ENCODE measurements at regions not wholly inside any gene's neighbourhood (a gene's known extent, or its start where the extent isn't known, plus 50 kb on each side); places are given as distances from the start of the nearest gene placed in this dataset.

DNA sequence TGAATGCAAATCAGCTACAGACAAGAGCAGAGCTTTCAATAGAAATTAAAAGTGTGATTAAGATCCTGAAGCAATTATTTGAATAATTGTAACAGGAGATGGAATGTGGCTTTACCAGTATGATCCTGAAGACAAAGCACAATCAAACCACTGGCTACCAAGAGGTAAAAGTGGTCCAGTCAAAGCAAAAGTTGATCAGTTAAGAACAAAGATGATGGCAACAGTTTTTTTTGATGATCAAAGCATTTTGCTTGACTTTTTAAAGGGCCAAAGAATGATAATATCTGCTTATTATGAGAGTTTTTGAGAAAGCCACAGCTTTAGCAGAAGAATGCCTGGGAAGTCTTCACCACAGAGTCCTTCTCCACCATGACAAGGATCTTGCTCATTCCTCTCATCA is 409.2 kb downstream of the CSNK1G3 start:
- CTCF ChIA-PET: no interaction called here
- Histone ChIP-seq H3K27ac (ENCODE audit: extremely low read depth, low read depth, low read length) (no peak overlapping the region), H3K36me3 (ENCODE audit: control insufficient read depth in 2 of 2, insufficient read depth in 1 of 2, low read length in 2 of 2) (no peaks in the 10 kb centered on the region), H3K4me3 (ENCODE audit: low read depth, low read length) (no peak overlapping the region), H3K4me1 (ENCODE audit: control insufficient read depth, insufficient read depth, low read length) (peaks cover 13% of the 10 kb centered on the region), H3K9me3 (ENCODE audit: control insufficient read depth, insufficient read depth, low read depth, low read length) (no peaks in the 10 kb centered on the region; the same call in 1 of the 2 replicates)
- TF ChIP-seq SP7 (tag by site-specific recombination; IDR thresholded peaks at IDR 0.05) (no peak), FEZF1 (tag by site-specific recombination; IDR thresholded peaks at IDR 0.05) (no peak), SETDB1 (IDR thresholded peaks at IDR 0.05; ENCODE audit: insufficient read length, low read length) (peak; percentile 52), ZNF133 (tag by site-specific recombination; IDR thresholded peaks at IDR 0.05) (peak; percentile 59; the same call in 1 of the 2 replicates)
- POLR2A ChIA-PET: no interaction called here

DNA sequence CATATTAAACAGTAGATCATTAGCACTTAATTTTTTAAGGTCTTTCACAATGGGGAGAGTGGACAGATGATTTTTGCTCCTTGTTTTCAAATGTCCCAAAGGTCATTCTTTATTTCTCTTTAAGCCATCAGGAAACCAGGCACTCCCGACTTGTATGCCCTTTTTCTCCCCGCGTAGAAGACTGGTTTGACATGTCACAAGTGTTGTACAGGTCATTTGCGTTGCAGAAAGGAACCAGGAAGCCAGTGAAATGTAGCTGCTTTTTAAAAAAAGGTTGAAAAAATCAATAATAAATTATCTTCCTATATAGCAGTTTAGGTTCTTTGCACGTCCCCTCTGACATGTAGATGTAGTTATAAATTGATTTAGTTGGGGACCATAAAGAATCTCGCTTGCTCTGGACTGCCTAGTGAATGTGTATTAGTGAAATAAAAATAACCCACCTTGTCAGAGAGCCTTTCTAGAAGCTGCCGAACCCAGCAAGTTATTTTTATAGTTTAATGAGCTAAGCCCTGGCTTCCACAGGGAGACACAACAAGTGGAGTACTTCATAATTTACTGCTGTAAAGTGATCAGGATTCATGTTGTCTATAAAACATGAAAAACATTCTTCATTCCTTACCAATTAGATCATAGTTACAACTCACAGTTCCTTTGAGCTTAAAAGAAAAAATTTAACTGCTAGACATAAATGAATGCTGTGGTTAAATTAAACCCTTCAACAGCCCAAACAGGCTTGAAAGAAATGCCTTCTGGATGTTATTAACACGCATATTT is 404.6 kb downstream of the CSNK1G3 start:
- CTCF ChIA-PET: interaction anchor here (0.6 to 0.7 kb wide), 2 partner anchors 168 to 525 kb away, joined by 4 to 6 read pairs; no protein-coding TSS in a partner anchor
- no peak for TF ChIP-seq ZNF510 (tag by site-specific recombination; IDR thresholded peaks at IDR 0.05; ENCODE audit: insufficient replicate concordance)
- no peak for TF ChIP-seq ZNF248 (tag by site-specific recombination; IDR thresholded peaks at IDR 0.05)
- no peak for TF ChIP-seq ZNF707 (tag by site-specific recombination; IDR thresholded peaks at IDR 0.05)
- peak; percentile 97 for TF ChIP-seq OSR2 (tag by site-specific recombination; IDR thresholded peaks at IDR 0.05)
- TF ChIP-seq ZSCAN23 (tag by site-specific recombination; IDR thresholded peaks at IDR 0.05): no peak
- TF ChIP-seq ZNF114 (tag by site-specific recombination; IDR thresholded peaks at IDR 0.05): no peak
- TF ChIP-seq, protein P1, sequence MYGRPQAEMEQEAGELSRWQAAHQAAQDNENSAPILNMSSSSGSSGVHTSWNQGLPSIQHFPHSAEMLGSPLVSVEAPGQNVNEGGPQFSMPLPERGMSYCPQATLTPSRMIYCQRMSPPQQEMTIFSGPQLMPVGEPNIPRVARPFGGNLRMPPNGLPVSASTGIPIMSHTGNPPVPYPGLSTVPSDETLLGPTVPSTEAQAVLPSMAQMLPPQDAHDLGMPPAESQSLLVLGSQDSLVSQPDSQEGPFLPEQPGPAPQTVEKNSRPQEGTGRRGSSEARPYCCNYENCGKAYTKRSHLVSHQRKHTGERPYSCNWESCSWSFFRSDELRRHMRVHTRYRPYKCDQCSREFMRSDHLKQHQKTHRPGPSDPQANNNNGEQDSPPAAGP (tag by site-specific recombination; IDR thresholded peaks at IDR 0.05): no peak
- TF ChIP-seq, protein P2, sequence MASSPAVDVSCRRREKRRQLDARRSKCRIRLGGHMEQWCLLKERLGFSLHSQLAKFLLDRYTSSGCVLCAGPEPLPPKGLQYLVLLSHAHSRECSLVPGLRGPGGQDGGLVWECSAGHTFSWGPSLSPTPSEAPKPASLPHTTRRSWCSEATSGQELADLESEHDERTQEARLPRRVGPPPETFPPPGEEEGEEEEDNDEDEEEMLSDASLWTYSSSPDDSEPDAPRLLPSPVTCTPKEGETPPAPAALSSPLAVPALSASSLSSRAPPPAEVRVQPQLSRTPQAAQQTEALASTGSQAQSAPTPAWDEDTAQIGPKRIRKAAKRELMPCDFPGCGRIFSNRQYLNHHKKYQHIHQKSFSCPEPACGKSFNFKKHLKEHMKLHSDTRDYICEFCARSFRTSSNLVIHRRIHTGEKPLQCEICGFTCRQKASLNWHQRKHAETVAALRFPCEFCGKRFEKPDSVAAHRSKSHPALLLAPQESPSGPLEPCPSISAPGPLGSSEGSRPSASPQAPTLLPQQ (tag by site-specific recombination; IDR thresholded peaks at IDR 0.05): 0 out of 2 replicates have a peak, but pooled peaks have one; percentile 55
- 0 out of 2 replicates have a peak, but pooled peaks have one; percentile 40 for TF ChIP-seq KLF16 (tag by site-specific recombination; IDR thresholded peaks at IDR 0.05)
- TF ChIP-seq ZNF175 (tag by site-specific recombination; IDR thresholded peaks at IDR 0.05): no peak
- TF ChIP-seq, protein P3, sequence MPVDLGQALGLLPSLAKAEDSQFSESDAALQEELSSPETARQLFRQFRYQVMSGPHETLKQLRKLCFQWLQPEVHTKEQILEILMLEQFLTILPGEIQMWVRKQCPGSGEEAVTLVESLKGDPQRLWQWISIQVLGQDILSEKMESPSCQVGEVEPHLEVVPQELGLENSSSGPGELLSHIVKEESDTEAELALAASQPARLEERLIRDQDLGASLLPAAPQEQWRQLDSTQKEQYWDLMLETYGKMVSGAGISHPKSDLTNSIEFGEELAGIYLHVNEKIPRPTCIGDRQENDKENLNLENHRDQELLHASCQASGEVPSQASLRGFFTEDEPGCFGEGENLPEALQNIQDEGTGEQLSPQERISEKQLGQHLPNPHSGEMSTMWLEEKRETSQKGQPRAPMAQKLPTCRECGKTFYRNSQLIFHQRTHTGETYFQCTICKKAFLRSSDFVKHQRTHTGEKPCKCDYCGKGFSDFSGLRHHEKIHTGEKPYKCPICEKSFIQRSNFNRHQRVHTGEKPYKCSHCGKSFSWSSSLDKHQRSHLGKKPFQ (tag by site-specific recombination; IDR thresholded peaks at IDR 0.05): peak; percentile 50; the same call in 1 of the 2 replicates
- TF ChIP-seq, protein P4, sequence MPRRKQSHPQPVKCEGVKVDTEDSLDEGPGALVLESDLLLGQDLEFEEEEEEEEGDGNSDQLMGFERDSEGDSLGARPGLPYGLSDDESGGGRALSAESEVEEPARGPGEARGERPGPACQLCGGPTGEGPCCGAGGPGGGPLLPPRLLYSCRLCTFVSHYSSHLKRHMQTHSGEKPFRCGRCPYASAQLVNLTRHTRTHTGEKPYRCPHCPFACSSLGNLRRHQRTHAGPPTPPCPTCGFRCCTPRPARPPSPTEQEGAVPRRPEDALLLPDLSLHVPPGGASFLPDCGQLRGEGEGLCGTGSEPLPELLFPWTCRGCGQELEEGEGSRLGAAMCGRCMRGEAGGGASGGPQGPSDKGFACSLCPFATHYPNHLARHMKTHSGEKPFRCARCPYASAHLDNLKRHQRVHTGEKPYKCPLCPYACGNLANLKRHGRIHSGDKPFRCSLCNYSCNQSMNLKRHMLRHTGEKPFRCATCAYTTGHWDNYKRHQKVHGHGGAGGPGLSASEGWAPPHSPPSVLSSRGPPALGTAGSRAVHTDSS (tag by site-specific recombination; IDR thresholded peaks at IDR 0.05): no peak
- TF ChIP-seq ZNF121 (tag by site-specific recombination; IDR thresholded peaks at IDR 0.05): no peak
- TF ChIP-seq, protein P5, sequence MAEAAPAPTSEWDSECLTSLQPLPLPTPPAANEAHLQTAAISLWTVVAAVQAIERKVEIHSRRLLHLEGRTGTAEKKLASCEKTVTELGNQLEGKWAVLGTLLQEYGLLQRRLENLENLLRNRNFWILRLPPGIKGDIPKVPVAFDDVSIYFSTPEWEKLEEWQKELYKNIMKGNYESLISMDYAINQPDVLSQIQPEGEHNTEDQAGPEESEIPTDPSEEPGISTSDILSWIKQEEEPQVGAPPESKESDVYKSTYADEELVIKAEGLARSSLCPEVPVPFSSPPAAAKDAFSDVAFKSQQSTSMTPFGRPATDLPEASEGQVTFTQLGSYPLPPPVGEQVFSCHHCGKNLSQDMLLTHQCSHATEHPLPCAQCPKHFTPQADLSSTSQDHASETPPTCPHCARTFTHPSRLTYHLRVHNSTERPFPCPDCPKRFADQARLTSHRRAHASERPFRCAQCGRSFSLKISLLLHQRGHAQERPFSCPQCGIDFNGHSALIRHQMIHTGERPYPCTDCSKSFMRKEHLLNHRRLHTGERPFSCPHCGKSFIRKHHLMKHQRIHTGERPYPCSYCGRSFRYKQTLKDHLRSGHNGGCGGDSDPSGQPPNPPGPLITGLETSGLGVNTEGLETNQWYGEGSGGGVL (tag by site-specific recombination; IDR thresholded peaks at IDR 0.05): no peak
- TF ChIP-seq ZNF138 (tag by site-specific recombination; IDR thresholded peaks at IDR 0.05; ENCODE audit: borderline replicate concordance): no peak
- TF ChIP-seq ZFP41 (tag by site-specific recombination; IDR thresholded peaks at IDR 0.05; ENCODE audit: borderline replicate concordance): no peak
- no peak for TF ChIP-seq ZNF837 (tag by site-specific recombination; IDR thresholded peaks at IDR 0.05)
- TF ChIP-seq KLF9 (tag by site-specific recombination; IDR thresholded peaks at IDR 0.05; ENCODE audit: low read depth): no peak; the same call in 1 of the 2 replicates
- TF ChIP-seq, protein P6, sequence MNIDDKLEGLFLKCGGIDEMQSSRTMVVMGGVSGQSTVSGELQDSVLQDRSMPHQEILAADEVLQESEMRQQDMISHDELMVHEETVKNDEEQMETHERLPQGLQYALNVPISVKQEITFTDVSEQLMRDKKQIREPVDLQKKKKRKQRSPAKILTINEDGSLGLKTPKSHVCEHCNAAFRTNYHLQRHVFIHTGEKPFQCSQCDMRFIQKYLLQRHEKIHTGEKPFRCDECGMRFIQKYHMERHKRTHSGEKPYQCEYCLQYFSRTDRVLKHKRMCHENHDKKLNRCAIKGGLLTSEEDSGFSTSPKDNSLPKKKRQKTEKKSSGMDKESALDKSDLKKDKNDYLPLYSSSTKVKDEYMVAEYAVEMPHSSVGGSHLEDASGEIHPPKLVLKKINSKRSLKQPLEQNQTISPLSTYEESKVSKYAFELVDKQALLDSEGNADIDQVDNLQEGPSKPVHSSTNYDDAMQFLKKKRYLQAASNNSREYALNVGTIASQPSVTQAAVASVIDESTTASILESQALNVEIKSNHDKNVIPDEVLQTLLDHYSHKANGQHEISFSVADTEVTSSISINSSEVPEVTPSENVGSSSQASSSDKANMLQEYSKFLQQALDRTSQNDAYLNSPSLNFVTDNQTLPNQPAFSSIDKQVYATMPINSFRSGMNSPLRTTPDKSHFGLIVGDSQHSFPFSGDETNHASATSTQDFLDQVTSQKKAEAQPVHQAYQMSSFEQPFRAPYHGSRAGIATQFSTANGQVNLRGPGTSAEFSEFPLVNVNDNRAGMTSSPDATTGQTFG (tag by site-specific recombination; IDR thresholded peaks at IDR 0.05; ENCODE audit: borderline replicate concordance): no peak
- no peak for TF ChIP-seq ZNF530 (tag by site-specific recombination; IDR thresholded peaks at IDR 0.05; ENCODE audit: low read depth)

More for the DNA sequence above, 404.6 kb downstream of the CSNK1G3 start:
- H3K36me3 ChIP-seq (ENCODE audit: control insufficient read depth in 2 of 2, insufficient read depth in 1 of 2, low read length in 2 of 2): no peaks in the 10 kb centered on the region
- POLR2A ChIA-PET: interaction anchor here (0.6 to 1.4 kb wide), 4 partner anchors 9 to 1441 kb away, joined by 3 to 5 read pairs (median 4); no protein-coding TSS in a partner anchor
- peak overlapping the region; percentile 55 for H3K27ac ChIP-seq (ENCODE audit: extremely low read depth, low read depth, low read length)
- H3K4me3 ChIP-seq (ENCODE audit: low read depth, low read length): peak overlapping the region; percentile 14; the same call in 1 of the 2 replicates
- no peaks in the 10 kb centered on the region; the same call in none of the 2 replicates for H3K9me3 ChIP-seq (ENCODE audit: control insufficient read depth, insufficient read depth, low read depth, low read length)
- H3K4me1 ChIP-seq (ENCODE audit: control insufficient read depth, insufficient read depth, low read length): peaks cover 16% of the 10 kb centered on the region

Measured in HEK293 (cell line).